MM.1S (cell line): ENCODE measurements at regions not wholly inside any gene's neighbourhood (a gene's known extent, or its start where the extent isn't known, plus 50 kb on each side); places are given as distances from the start of the nearest gene placed in this dataset.

Experiments
- CTCF ChIP-seq: fragments of 300-600 bp; sonication (generic); IDR thresholded peaks from 2 replicates; pipeline ENCODE4 v1.5.1; 2016; ENCODE audit warnings: antibody characterized with exemption, low read length, mixed read lengths
- EZH2phosphoT487 ChIP-seq: fragments of 300-600 bp; sonication (generic); IDR thresholded peaks from 2 replicates; pipeline ENCODE4 v1.6.1; 2018; ENCODE audit warnings: antibody characterized with exemption, low read length

DNA sequence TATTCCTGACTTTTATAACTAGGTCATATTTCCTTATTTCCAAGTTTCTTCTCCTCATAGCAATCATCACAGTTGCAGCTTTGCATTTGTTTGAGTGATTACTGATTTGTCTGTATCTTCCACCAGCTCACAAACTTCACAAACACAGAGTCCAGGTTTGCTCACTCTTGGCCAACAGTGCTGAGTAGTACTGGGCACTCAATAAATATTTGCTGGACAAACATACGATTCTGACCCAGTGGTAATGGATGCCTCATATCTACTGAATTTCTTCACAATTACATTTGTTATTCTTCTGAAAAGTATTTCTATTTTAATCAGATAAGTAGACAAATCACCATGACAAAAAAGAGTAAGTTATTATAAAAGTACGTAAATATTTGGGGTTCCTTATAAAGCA lies 516.3 kb downstream of the TDRD15 start:
- no peak for TF ChIP-seq EZH2phosphoT487
- no peak for TF ChIP-seq CTCF
